Loucy (cell line): ENCODE measurements at regions not wholly inside any gene's neighbourhood (a gene's known extent, or its start where the extent isn't known, plus 50 kb on each side); places are given as distances from the start of the nearest gene placed in this dataset.

ENCODE experiments used
- EZH2phosphoT487 ChIP-seq: fragments of 200-600 bp; IDR thresholded peaks from 2 replicates; pipeline ENCODE4 v1.6.1; 2018; ENCODE audit warnings: antibody characterized with exemption, mild to moderate bottlenecking, moderate library complexity, borderline replicate concordance
- TF ChIP-seq, protein P1 (sequence below): fragments of 200-600 bp; sonication (generic); conservative IDR thresholded peaks from 2 replicates; pipeline ENCODE4 v1.5.1; 2014; ENCODE audit warnings: mild to moderate bottlenecking, antibody characterized with exemption, low read length

DNA sequence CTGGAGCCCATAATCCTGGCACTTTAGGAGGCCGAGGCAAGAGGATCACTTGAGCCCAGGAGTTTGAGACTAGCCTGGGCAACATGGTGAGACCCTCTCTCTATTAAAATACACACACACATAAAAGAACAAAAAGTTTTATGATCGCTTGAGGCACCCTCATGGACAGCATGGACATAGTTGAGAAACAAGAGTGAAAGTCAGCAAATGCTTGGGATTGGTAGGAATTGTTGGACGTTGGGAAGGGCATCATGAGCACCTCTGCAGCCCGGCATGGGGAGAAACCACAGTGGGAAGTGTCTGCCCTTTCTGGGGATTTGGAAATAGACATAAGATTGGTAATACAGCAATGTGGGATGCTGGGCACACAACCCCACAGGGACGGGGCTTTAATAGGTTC, 231.9 kb upstream of the FOXN3 start:
- TF ChIP-seq, protein P1, sequence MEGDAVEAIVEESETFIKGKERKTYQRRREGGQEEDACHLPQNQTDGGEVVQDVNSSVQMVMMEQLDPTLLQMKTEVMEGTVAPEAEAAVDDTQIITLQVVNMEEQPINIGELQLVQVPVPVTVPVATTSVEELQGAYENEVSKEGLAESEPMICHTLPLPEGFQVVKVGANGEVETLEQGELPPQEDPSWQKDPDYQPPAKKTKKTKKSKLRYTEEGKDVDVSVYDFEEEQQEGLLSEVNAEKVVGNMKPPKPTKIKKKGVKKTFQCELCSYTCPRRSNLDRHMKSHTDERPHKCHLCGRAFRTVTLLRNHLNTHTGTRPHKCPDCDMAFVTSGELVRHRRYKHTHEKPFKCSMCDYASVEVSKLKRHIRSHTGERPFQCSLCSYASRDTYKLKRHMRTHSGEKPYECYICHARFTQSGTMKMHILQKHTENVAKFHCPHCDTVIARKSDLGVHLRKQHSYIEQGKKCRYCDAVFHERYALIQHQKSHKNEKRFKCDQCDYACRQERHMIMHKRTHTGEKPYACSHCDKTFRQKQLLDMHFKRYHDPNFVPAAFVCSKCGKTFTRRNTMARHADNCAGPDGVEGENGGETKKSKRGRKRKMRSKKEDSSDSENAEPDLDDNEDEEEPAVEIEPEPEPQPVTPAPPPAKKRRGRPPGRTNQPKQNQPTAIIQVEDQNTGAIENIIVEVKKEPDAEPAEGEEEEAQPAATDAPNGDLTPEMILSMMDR = no peak
- TF ChIP-seq EZH2phosphoT487 = no peak
